HUES64 (cell line): ENCODE measurements at regions not wholly inside any gene's neighbourhood (a gene's known extent, or its start where the extent isn't known, plus 50 kb on each side); places are given as distances from the start of the nearest gene placed in this dataset.

Source experiments
- H3K27ac ChIP-seq: 2 replicates; pipeline ENCODE4 v1.7.0; 2013; ENCODE audit warnings: low read depth, low read length, inconsistent platforms
- H3K27me3 ChIP-seq: 2 replicates; pipeline ENCODE4 v1.6.1; 2013; ENCODE audit warnings: mild to moderate bottlenecking, low read length; ENCODE audit not compliant: insufficient read depth
- H3K36me3 ChIP-seq: 2 replicates; pipeline ENCODE4 v1.6.1; 2013; ENCODE audit warnings: mild to moderate bottlenecking, low read length; ENCODE audit not compliant: insufficient read depth
- H3K4me1 ChIP-seq: 2 replicates; pipeline ENCODE4 v1.6.1; 2013; ENCODE audit warnings: mild to moderate bottlenecking, low read length, moderate library complexity; ENCODE audit not compliant: insufficient read depth
- H3K4me3 ChIP-seq: 2 replicates; pipeline ENCODE4 v1.5.1; 2013; ENCODE audit warnings: mild to moderate bottlenecking, low read length, moderate library complexity
- H3K9ac ChIP-seq: 2 replicates; pipeline ENCODE4 v1.6.1; 2013; ENCODE audit warnings: mild to moderate bottlenecking, low read depth, low read length
- H3K9me3 ChIP-seq: 2 replicates; pipeline ENCODE4 v1.6.1; 2013; ENCODE audit warnings: low read depth, low read length; ENCODE audit not compliant: insufficient read depth
- WGBS: fragments of 150-250, 120-280 bp; methylation state at CpG from one replicate; pipeline ENCODE4 v1.1.7; 2013; ENCODE audit warnings: missing lambda C conversion rate; 5-methylcytosine and 5-hydroxymethylcytosine counted together

DNA sequence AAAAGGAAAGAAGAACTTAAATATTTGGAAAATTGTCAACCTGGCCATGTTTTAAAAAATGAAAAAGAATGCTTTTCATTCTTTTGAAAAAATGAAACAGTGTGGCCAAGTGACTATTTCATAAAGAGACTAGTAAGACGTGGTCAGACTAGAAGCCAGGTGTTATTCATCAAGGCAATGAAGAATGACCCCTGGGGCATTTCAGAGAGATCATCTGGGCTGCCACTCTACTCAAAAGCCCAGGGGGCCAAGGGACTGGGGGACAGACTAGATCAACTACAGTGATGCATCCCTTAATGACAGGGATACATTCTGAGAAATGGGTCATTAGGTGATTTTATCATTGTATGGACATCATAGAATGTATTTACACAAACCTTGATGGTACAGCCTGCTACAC is 199.4 kb downstream of the STK31 start:
- no peak overlapping the region for H3K4me3 ChIP-seq
- no peaks in the 10 kb centered on the region for H3K27me3 ChIP-seq
- no peaks in the 10 kb centered on the region for H3K4me1 ChIP-seq
- no peaks in the 10 kb centered on the region for H3K9me3 ChIP-seq
- H3K27ac ChIP-seq, result no peak overlapping the region
- no peaks in the 10 kb centered on the region for H3K36me3 ChIP-seq
- 84% methylated on average over 1 of the region's 1 CpG for WGBS
- no peak overlapping the region for H3K9ac ChIP-seq

DNA sequence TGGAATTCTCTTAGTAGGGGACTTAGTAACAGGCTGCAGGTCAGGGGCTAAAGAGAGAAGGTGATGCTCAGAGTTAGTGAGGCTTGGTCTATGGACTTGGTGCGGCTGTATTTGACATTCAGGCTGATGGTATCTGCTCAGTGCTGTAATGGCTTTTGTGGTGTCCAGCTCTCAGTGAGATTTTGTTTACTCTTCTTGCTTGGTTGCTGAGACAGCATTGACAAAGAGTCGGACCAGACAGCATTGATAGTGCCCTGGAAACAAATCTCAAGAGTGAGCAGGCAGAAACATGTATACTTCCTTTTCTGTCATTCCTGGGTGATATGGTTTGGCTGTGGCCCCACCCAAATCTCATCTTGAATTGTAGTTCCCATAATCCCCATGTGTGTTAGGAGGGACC is 202.0 kb downstream of the STK31 start:
- Histone ChIP-seq H3K27ac (no peak overlapping the region), H3K9ac (no peak overlapping the region), H3K4me3 (no peak overlapping the region), H3K27me3 (no peaks in the 10 kb centered on the region), H3K36me3 (no peaks in the 10 kb centered on the region), H3K9me3 (no peaks in the 10 kb centered on the region), H3K4me1 (no peaks in the 10 kb centered on the region)
- 96% methylated on average over 2 of the region's 2 CpGs for WGBS

GRCh38 chr7:23913016-23913415 is 203.0 kb downstream of the STK31 start:
- 89% methylated on average over 2 of the region's 2 CpGs for WGBS

DNA sequence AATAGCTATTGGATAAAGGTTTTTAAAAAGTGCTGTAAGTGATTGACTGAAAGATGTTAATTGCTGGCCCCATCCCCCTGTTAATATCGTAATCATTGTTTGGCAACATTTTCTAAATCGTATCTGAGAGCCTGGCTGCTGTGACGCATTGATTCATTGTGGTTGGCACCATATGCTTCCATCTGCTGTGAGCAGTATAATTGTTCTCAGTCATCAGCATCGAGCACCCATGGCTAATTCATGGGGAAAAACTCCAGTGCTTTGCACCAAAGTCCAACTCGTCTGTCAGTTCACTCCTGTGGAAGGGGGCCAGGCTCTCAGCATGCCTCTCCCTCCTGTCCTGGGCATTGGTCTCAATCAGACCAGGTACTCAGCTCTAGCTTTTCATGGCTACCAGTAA is 205.2 kb downstream of the STK31 start:
- Histone ChIP-seq H3K9me3 (no peaks in the 10 kb centered on the region), H3K27me3 (no peaks in the 10 kb centered on the region), H3K36me3 (no peaks in the 10 kb centered on the region), H3K27ac (no peak overlapping the region), H3K9ac (no peak overlapping the region), H3K4me1 (no peaks in the 10 kb centered on the region), H3K4me3 (no peak overlapping the region)
- 93% methylated on average over 5 of the region's 5 CpGs for WGBS

More at GRCh38 chr7:23913016-23913415, 203.0 kb downstream of the STK31 start:
- no peaks in the 10 kb centered on the region for H3K4me1 ChIP-seq
- H3K27me3 ChIP-seq, result no peaks in the 10 kb centered on the region
- H3K36me3 ChIP-seq, result no peaks in the 10 kb centered on the region
- no peak overlapping the region for H3K9ac ChIP-seq
- no peak overlapping the region for H3K27ac ChIP-seq
- no peaks in the 10 kb centered on the region for H3K9me3 ChIP-seq
- H3K4me3 ChIP-seq, result no peak overlapping the region

DNA sequence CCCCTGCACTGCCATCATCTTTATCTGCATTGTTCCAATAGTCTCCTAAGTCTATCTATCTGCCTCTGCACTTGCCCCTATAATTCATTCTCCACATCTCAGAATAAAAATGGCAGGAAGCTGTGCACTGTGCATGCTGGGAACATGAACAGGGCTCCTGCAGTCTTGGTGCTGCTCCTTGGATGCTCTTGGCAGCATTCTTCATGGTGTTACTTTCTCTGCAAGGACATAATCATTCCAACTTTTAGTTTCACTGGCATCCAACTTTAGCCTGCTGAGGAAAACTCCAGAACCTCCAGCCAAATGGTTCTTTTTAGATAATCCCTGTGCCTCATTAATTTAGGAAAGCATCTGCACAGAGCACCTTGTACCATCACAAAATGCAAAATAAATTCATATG is 208.3 kb downstream of the STK31 start:
- Histone ChIP-seq H3K36me3 (no peaks in the 10 kb centered on the region), H3K4me1 (no peaks in the 10 kb centered on the region), H3K9me3 (no peaks in the 10 kb centered on the region), H3K27ac (no peak overlapping the region), H3K27me3 (no peaks in the 10 kb centered on the region), H3K9ac (no peak overlapping the region), H3K4me3 (no peak overlapping the region)

DNA sequence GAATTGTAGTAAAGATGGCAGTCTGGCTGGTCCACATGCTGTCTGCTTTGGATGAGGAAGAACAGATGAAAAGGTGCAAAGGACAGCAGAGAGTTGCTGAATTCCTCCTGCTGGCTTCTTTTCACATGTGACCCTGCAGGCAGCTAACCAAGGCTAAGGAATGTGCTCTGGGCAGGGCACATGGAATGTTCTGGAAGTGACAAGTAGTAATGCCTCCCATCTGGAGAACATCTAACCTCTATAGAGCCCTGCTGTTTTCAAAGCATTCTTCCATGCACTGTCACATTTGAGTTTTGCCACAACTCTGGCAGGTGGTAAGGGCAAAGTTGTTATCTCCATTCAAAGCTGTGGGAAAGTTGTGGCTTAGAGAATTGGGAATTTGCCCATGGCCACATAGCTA is 208.8 kb downstream of the STK31 start:
- H3K36me3 ChIP-seq, result no peaks in the 10 kb centered on the region
- H3K27me3 ChIP-seq, result no peaks in the 10 kb centered on the region
- no peak overlapping the region for H3K27ac ChIP-seq
- no peaks in the 10 kb centered on the region for H3K9me3 ChIP-seq
- H3K4me1 ChIP-seq, result no peaks in the 10 kb centered on the region
- H3K4me3 ChIP-seq, result no peak overlapping the region
- no peak overlapping the region for H3K9ac ChIP-seq

DNA sequence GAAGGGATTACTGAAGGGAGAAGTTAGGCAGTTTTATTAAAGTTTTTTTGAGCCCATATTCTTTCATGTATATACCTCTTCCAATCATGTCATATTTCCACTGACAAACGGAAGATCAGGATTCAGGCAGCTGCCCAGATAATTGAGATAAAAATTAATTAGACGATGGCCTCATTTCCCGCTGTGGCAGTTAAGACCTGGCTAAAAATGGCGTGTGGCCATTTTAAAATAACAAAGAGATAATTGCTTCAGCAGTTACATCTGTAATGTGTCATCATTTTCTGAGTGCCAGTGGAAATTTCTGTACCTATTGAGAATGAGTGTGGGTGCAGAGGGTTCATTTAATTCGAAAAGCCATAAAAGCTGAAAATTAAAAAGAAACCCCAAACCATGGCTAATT is 215.1 kb downstream of the STK31 start:
- WGBS, result 86% methylated on average over 5 of the region's 5 CpGs
- Histone ChIP-seq H3K27ac (no peak overlapping the region), H3K4me3 (no peak overlapping the region), H3K9me3 (no peaks in the 10 kb centered on the region), H3K27me3 (no peaks in the 10 kb centered on the region), H3K9ac (no peak overlapping the region), H3K4me1 (no peaks in the 10 kb centered on the region), H3K36me3 (no peaks in the 10 kb centered on the region)

GRCh38 chr7:23927709-23928417 is 217.8 kb downstream of the STK31 start:
- no peak overlapping the region for H3K4me3 ChIP-seq
- no peak overlapping the region for H3K9ac ChIP-seq
- H3K4me1 ChIP-seq, result no peaks in the 10 kb centered on the region
- WGBS, result 95% methylated on average over 4 of the region's 5 CpGs
- no peak overlapping the region for H3K27ac ChIP-seq
- H3K27me3 ChIP-seq, result no peaks in the 10 kb centered on the region
- H3K9me3 ChIP-seq, result no peaks in the 10 kb centered on the region
- no peaks in the 10 kb centered on the region for H3K36me3 ChIP-seq

DNA sequence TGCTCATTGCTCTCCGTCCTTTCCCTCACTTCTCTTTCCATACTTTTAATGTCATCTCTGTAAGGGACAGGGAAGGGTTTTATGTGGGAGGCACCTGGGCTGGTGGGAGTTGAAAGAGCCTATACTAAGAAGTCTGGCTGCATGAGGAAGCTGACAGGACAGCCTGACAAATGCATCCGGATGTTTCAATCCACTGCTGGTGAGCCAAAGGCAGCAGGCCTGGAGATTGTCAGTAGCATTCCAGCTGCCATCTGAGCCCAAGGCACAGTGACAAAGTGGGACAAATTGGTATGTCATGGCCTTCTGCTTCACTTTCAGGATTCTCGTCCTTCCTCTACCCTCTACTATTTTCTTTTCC is 218.4 kb downstream of the STK31 start:
- Histone ChIP-seq H3K36me3 (no peaks in the 10 kb centered on the region), H3K9ac (no peak overlapping the region), H3K4me3 (no peak overlapping the region), H3K27me3 (no peaks in the 10 kb centered on the region), H3K27ac (no peak overlapping the region), H3K9me3 (no peaks in the 10 kb centered on the region), H3K4me1 (no peaks in the 10 kb centered on the region)
- WGBS, result 87% methylated on average over 2 of the region's 3 CpGs

DNA sequence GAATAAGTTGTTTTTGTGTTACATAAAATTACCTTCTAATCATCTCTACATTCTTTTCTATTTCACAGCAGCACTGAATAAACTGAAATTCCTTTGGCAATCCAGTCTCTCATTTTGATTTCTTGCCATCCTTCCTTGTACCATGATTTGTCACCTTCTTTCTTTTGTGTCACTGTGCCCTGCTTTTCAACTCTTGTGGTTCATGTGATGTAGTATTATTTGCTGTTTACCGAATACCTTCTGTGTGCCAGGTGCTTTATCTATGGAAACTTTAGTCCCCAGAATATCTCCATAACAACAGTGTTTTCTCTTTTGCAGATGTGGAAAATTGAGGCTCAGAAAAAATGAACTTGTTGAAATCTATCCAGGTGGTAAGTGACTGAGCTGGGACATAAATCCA is 220.3 kb downstream of the STK31 start:
- no peaks in the 10 kb centered on the region for H3K36me3 ChIP-seq
- H3K9ac ChIP-seq, result no peak overlapping the region
- no peak overlapping the region for H3K27ac ChIP-seq
- H3K27me3 ChIP-seq, result no peaks in the 10 kb centered on the region
- H3K4me1 ChIP-seq, result no peaks in the 10 kb centered on the region
- no peaks in the 10 kb centered on the region for H3K9me3 ChIP-seq
- WGBS, result no CpG with 5 or more reads among the region's 1 CpG
- no peak overlapping the region for H3K4me3 ChIP-seq

- Histone ChIP-seq H3K4me1 (no peaks in the 10 kb centered on the region), H3K9me3 (no peaks in the 10 kb centered on the region), H3K4me3 (no peak overlapping the region), H3K36me3 (no peaks in the 10 kb centered on the region), H3K27me3 (no peaks in the 10 kb centered on the region), H3K27ac (no peak overlapping the region), H3K9ac (no peak overlapping the region)
- WGBS, result 98% methylated on average over 2 of the region's 2 CpGs
These were observed 221.6 kb downstream of the STK31 start for GRCh38 chr7:23931633-23932032.

- no peaks in the 10 kb centered on the region for H3K36me3 ChIP-seq
- H3K4me3 ChIP-seq, result no peak overlapping the region
- H3K27me3 ChIP-seq, result no peaks in the 10 kb centered on the region
- WGBS, result no CpG with 5 or more reads among the region's 1 CpG
- H3K4me1 ChIP-seq, result no peaks in the 10 kb centered on the region
- no peaks in the 10 kb centered on the region for H3K9me3 ChIP-seq
- H3K9ac ChIP-seq, result no peak overlapping the region
- no peak overlapping the region for H3K27ac ChIP-seq
These were observed 228.2 kb downstream of the STK31 start for GRCh38 chr7:23938215-23938614.
